ENCODE measurements at regions not wholly inside any gene's neighbourhood (a gene's known extent, or its start where the extent isn't known, plus 50 kb on each side); places are given as distances from the start of the nearest gene placed in this dataset.

- no peak for TF ChIP-seq POLR2A (IDR thresholded peaks at IDR 0.05)
- TF ChIP-seq CTCF (IDR thresholded peaks at IDR 0.05), result no peak
Observed at GRCh38 chr2:129379411-129379810, 600.1 kb upstream of the RAB6C start.

All from Peyer's patch (tissue), 4 donors.